Activated T-cell treated with anti-CD3 and anti-CD28 coated beads, Interleukin-2, amount 50 U/mL, for 24 hours (primary cell): ENCODE measurements at regions not wholly inside any gene's neighbourhood (a gene's known extent, or its start where the extent isn't known, plus 50 kb on each side); places are given as distances from the start of the nearest gene placed in this dataset.

Experiments
- DNase-seq: peaks from one replicate; pipeline ENCODE4 v3.0.0-alpha.2; 2020
- H3K27ac Mint-ChIP-seq: 2 replicates; pipeline ENCODE4 v1.8.0; 2020; ENCODE audit warnings: mild to moderate bottlenecking, mixed read lengths
- H3K27me3 Mint-ChIP-seq: 2 replicates; pipeline ENCODE4 v1.8.0; 2020; ENCODE audit warnings: mixed read lengths
- H3K36me3 Mint-ChIP-seq: 2 replicates; pipeline ENCODE4 v1.8.0; 2020; ENCODE audit warnings: low read depth, mixed read lengths
- H3K4me1 Mint-ChIP-seq: 2 replicates; pipeline ENCODE4 v1.8.0; 2020; ENCODE audit warnings: low read depth, mixed read lengths
- H3K4me3 Mint-ChIP-seq: 2 replicates; pipeline ENCODE4 v1.8.0; 2020; ENCODE audit warnings: mild to moderate bottlenecking, moderate library complexity, mixed read lengths
- H3K9me3 Mint-ChIP-seq: 2 replicates; pipeline ENCODE4 v1.8.0; 2020; ENCODE audit warnings: mixed read lengths

GRCh38 chr17:49913226-49914095, 55.5 kb upstream of the DLX4 start:
- no peaks in the 10 kb centered on the region for H3K9me3 Mint-ChIP-seq
- peaks cover 74% of the 10 kb centered on the region for H3K27me3 Mint-ChIP-seq
- no peak overlapping the region for H3K27ac Mint-ChIP-seq

DNA sequence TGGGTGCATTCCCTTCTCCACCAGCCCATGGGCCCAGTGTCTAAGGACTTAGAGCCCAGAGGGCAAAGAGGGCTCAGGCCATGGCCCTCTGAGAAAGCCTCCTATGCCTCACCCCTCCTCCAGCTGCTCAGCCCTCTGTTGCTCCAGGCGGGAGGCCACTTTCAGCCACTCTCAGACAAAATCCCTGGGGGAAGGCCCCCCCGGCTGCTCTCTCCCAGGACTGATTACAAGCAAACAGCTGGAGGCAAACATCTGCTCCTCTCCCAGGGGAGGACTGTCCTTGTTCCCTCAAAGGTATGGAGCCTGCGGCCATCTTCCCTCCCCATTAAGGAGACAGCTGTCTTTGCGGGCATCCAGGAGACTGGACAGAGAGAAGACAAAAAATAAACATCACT, 54.9 kb upstream of the DLX4 start:
- peaks cover 68% of the 10 kb centered on the region for H3K27me3 Mint-ChIP-seq

More at GRCh38 chr17:49913226-49914095, 55.5 kb upstream of the DLX4 start:
- Mint-ChIP-seq H3K4me1 (peaks cover 8% of the 10 kb centered on the region), H3K36me3 (no peaks in the 10 kb centered on the region), H3K4me3 (no peak overlapping the region)
- DNase-seq, result no peak

DNA sequence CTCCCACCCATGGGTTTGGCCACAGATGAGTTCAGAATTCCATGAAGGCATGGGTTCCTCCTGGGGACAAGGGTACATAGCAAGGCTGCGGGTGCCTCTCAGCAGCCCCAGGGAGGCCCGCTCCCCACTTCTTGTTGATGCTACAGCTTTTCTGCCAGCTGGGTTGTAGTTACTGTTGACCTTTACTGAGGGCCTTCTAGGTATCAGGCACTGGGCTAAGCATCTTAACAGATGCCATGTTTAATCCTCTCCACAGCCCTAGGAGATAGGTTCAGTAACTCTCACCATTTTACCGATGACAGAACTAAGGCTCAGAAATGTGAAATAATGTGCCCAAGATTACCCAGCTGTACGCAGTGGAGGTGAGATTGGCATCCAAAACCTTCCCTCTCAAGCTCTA, 54.3 kb upstream of the DLX4 start:
- no peak for DNase-seq
- no peak overlapping the region for H3K4me3 Mint-ChIP-seq
- H3K4me1 Mint-ChIP-seq, result peaks cover 8% of the 10 kb centered on the region
- H3K9me3 Mint-ChIP-seq, result no peaks in the 10 kb centered on the region
- no peak overlapping the region for H3K27ac Mint-ChIP-seq
- no peaks in the 10 kb centered on the region for H3K36me3 Mint-ChIP-seq
- H3K27me3 Mint-ChIP-seq, result peaks cover 62% of the 10 kb centered on the region

More for the DNA sequence above, 54.9 kb upstream of the DLX4 start:
- no peak for DNase-seq
- no peaks in the 10 kb centered on the region for H3K9me3 Mint-ChIP-seq
- no peak overlapping the region for H3K4me3 Mint-ChIP-seq
- peaks cover 8% of the 10 kb centered on the region for H3K4me1 Mint-ChIP-seq
- no peak overlapping the region for H3K27ac Mint-ChIP-seq
- no peaks in the 10 kb centered on the region for H3K36me3 Mint-ChIP-seq

GRCh38 chr17:49915260-49915659, 53.7 kb upstream of the DLX4 start:
- peaks cover 5% of the 10 kb centered on the region for H3K4me1 Mint-ChIP-seq
- H3K4me3 Mint-ChIP-seq, result no peak overlapping the region
- no peak for DNase-seq
- H3K27ac Mint-ChIP-seq, result no peak overlapping the region
- peaks cover 58% of the 10 kb centered on the region for H3K27me3 Mint-ChIP-seq
- H3K36me3 Mint-ChIP-seq, result no peaks in the 10 kb centered on the region
- H3K9me3 Mint-ChIP-seq, result no peaks in the 10 kb centered on the region

- no peaks in the 10 kb centered on the region for H3K9me3 Mint-ChIP-seq
- H3K4me3 Mint-ChIP-seq, result no peak overlapping the region
- H3K36me3 Mint-ChIP-seq, result no peaks in the 10 kb centered on the region
- peaks cover 3% of the 10 kb centered on the region for H3K4me1 Mint-ChIP-seq
- no peak overlapping the region for H3K27ac Mint-ChIP-seq
- DNase-seq, result no peak
- H3K27me3 Mint-ChIP-seq, result peaks cover 56% of the 10 kb centered on the region
Observed at GRCh38 chr17:49915670-49916069, 53.3 kb upstream of the DLX4 start.

DNA sequence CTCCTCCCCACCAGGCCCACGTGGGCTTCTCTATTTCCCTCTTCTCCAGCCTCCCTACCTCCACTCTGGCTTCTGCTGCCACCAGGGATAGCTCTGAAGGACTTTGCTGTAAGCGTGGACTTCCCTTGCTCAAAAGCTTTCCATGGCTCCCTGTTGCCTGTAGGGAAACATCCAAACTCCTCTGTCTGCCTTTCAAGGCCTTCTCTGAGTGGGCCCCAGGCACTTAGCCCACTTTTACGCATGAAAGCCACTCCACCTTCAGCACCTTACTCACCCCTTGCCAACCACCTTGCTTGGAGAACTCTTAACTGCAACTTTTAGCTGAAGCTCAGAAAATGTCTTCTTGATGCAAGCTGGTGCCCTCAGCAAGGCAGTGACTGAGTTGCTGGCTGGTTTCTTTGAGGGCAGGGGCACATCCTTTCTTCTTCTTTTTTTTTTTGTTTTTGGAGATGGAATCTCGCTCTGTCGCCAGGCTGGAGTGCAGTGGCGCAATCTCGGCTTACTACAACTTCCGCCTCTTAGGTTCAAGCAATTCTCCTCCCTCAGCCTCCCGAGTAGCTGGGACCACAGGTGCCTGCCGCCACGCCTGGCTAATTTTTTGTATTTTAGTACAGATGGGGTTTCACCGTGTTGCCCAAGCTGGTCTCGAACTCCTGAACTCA, 52.0 kb upstream of the DLX4 start:
- Mint-ChIP-seq H3K4me1 (no peaks in the 10 kb centered on the region), H3K4me3 (no peak overlapping the region), H3K9me3 (no peaks in the 10 kb centered on the region), H3K27me3 (peaks cover 44% of the 10 kb centered on the region), H3K27ac (no peak overlapping the region), H3K36me3 (no peaks in the 10 kb centered on the region)
- no peak for DNase-seq

DNA sequence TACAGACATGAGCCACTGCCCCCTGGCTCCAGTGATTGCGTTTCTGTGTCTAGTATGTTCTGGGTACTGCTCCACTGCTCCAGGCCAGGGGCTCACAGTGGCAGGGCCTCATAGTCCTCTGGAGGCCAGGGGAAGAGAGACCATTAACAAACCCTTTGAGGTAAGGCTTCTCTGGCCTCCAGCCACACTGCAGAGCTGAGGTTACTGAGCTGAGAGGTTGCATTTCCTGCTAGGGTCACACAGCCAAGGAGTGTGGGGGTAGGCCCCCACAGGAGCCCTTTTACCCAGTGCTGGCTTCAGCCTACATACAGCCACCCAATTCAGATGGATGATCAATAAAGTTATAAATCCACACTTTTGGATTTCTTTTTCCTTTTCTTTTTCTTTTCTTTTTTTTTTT, 50.4 kb upstream of the DLX4 start:
- Mint-ChIP-seq H3K4me1 (no peaks in the 10 kb centered on the region), H3K27me3 (peaks cover 29% of the 10 kb centered on the region), H3K4me3 (no peak overlapping the region), H3K9me3 (no peaks in the 10 kb centered on the region), H3K27ac (no peak overlapping the region), H3K36me3 (no peaks in the 10 kb centered on the region)
- no peak for DNase-seq
